Gastroesophageal sphincter (tissue), 3 donors: ENCODE measurements at regions not wholly inside any gene's neighbourhood (a gene's known extent, or its start where the extent isn't known, plus 50 kb on each side); places are given as distances from the start of the nearest gene placed in this dataset.

Source experiments
- EP300 ChIP-seq: sonication (generic); formaldehyde crosslinking; IDR thresholded peaks from one replicate; pipeline ENCODE4 v1.6.1; 2017; ENCODE audit warnings: antibody characterized with exemption, mild to moderate bottlenecking
- POLR2A ChIP-seq, 2 donors: fragments of 450-650 bp; IDR thresholded peaks; one replicate each; pipeline ENCODE4 v1.6.1; 2017; ENCODE audit warnings: antibody characterized with exemption in 2 of 2, mild to moderate bottlenecking in 2 of 2, moderate library complexity in 1 of 2
- POLR2AphosphoS5 ChIP-seq: sonication (generic); formaldehyde crosslinking; IDR thresholded peaks from one replicate; pipeline ENCODE4 v1.6.1; 2017; ENCODE audit warnings: antibody characterized with exemption
- TF ChIP-seq, protein P1 (sequence below), 4 experiments: fragments of 200-600 bp in 2 of 4; fragments of 450-650 bp in 2 of 4; sonication (generic) in 1 of 4; IDR thresholded peaks; one replicate each; pipeline ENCODE4 v1.5.1; 2017 to 2019; ENCODE audit warnings: antibody characterized with exemption in 4 of 4, mild to moderate bottlenecking in 2 of 4, moderate library complexity in 2 of 4

DNA sequence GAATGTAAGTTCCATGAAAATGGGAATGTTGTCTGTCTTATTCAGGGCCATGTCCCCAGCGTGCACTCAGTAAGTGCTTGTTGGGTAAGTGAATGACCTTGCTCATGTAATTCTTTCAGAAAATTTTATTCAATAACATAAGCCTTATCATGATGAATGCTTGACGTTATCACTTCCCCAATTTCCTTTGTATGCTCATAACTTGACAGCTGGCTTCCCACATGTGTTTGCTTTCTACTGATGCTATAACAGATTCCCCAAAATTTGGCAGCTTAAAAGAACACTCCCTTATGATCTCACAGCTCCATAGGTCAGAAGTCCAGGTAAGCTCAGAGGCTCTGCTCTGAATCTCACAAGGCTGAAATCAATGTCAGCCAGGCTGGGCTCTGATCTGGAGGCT lies 155.8 kb upstream of the POU2AF2 start:
- TF ChIP-seq, protein P1, sequence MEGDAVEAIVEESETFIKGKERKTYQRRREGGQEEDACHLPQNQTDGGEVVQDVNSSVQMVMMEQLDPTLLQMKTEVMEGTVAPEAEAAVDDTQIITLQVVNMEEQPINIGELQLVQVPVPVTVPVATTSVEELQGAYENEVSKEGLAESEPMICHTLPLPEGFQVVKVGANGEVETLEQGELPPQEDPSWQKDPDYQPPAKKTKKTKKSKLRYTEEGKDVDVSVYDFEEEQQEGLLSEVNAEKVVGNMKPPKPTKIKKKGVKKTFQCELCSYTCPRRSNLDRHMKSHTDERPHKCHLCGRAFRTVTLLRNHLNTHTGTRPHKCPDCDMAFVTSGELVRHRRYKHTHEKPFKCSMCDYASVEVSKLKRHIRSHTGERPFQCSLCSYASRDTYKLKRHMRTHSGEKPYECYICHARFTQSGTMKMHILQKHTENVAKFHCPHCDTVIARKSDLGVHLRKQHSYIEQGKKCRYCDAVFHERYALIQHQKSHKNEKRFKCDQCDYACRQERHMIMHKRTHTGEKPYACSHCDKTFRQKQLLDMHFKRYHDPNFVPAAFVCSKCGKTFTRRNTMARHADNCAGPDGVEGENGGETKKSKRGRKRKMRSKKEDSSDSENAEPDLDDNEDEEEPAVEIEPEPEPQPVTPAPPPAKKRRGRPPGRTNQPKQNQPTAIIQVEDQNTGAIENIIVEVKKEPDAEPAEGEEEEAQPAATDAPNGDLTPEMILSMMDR (IDR thresholded peaks at IDR 0.05), result no peak
- TF ChIP-seq POLR2AphosphoS5 (no peak), EP300 (no peak), POLR2A (IDR thresholded peaks at IDR 0.05) (no peak)
